Aorta (tissue), 5 donors: ENCODE measurements at regions not wholly inside any gene's neighbourhood (a gene's known extent, or its start where the extent isn't known, plus 50 kb on each side); places are given as distances from the start of the nearest gene placed in this dataset.

Source experiments
- ATAC-seq: fragments of 200-7000 bp; cut with Tn5 transposase; one replicate; pipeline ENCODE4 v1.9.1; 2022; ENCODE audit warnings: moderate library complexity; ENCODE audit not compliant: low FRiP score
- DNase-seq, 2 donors: peaks; one replicate each; pipeline ENCODE4 v3.0.0-alpha.2; 2020
- H3K27ac ChIP-seq, 2 donors: one replicate each; pipeline ENCODE4 v1.5.1; 2013; ENCODE audit warnings: low read length in 2 of 2, mild to moderate bottlenecking in 2 of 2, moderate library complexity in 2 of 2, control low read depth in 1 of 2, inconsistent platforms in 1 of 2, low read depth in 1 of 2
- H3K27me3 ChIP-seq, 2 donors: one replicate each; pipeline ENCODE4 v1.6.1; 2013; ENCODE audit warnings: control low read depth in 1 of 2, low read length in 1 of 2, mild to moderate bottlenecking in 1 of 2, moderate library complexity in 1 of 2; ENCODE audit not compliant: insufficient read depth in 2 of 2, control insufficient read depth in 1 of 2
- H3K36me3 ChIP-seq, 2 donors: one replicate each; pipeline ENCODE4 v1.6.1; 2013; ENCODE audit warnings: control low read depth in 1 of 2, low read length in 1 of 2, mild to moderate bottlenecking in 1 of 2; ENCODE audit not compliant: insufficient read depth in 2 of 2, control insufficient read depth in 1 of 2
- H3K4me1 ChIP-seq, 2 donors: one replicate each; pipeline ENCODE4 v1.6.1; 2013; ENCODE audit warnings: low read length in 2 of 2, control low read depth in 1 of 2, mild to moderate bottlenecking in 1 of 2, moderate library complexity in 1 of 2; ENCODE audit not compliant: insufficient read depth in 2 of 2, control insufficient read depth in 1 of 2
- H3K4me3 ChIP-seq, 2 donors: one replicate each; pipeline ENCODE4 v1.5.1; 2013; ENCODE audit warnings: low read length in 2 of 2, control low read depth in 1 of 2, mild to moderate bottlenecking in 1 of 2
- H3K9me3 ChIP-seq: one replicate; pipeline ENCODE4 v1.6.1; 2013; ENCODE audit warnings: mild to moderate bottlenecking, low read length; ENCODE audit not compliant: control insufficient read depth
- WGBS, 2 donors: extraction: QIAGEN DNeasy Blood & Tissue Kit; methylation state at CpG; one replicate each; pipeline ENCODE4 v1.1.7; 2013; 5-methylcytosine and 5-hydroxymethylcytosine counted together
- intact Hi-C, 2 donors: fragments of 100-400 bp; cut with DNase I; formaldehyde crosslinking; loops; one replicate each; pipeline versions ENCODE4 v1.14.2 to v1.15.0; 2022
- donor health status: healthy with polysubstance abuse.
- donor health status: Bipolar disorder and iron deficiency.
- donor health status: DM: no; HTN: no; CAD: no.
- donor health status: DM: no; HTN: no; CAD: no.
- donor health status: DM: yes; HTN: yes; CAD: no.

DNA sequence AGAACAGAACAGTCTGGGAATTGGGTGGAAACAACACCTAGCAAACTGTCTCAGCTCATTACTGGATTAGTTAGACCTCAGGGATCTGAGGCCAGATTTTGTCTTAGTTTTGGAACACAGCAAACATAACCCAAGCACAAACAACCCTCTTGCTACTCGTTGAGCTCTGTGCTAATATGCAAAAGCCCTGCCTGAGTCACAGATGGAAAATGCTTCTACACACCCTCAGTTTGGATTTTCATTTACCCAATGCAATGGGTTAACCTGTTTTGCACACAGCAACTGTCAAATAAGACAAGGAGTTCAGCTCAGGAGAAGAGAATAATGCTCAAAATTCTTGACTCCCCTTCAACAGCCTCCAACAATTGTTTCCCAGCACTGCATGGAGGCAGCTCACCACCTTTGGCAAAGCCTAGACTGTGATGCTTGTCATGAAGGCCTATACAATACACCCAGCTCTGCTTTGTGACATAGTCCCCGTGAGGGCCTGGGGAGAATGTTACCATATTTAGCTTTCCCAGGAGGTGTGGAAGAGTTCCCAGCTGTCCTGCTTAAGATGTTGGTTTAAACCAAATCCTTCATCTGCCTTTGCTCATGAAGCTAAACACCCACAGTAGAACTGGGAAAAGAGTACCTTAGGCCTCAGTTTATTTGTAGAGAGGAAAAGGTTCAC, 68.9 kb upstream of the MNS1 start:
- H3K27me3 ChIP-seq, result no peaks in the 10 kb centered on the region
- no peaks in the 10 kb centered on the region for H3K9me3 ChIP-seq
- H3K36me3 ChIP-seq, result no peaks in the 10 kb centered on the region
- 47 to 50% methylated on average over 2 of the region's 2 CpGs for WGBS, 2 donors
- DNase-seq, result no peak
- H3K27ac ChIP-seq, result no peak overlapping the region
- no peak for ATAC-seq
- H3K4me3 ChIP-seq, result no peak overlapping the region
- peaks cover 0 to 1% of the 10 kb centered on the region in 2 donors for H3K4me1 ChIP-seq
- intact Hi-C loops, result no loop called here

DNA sequence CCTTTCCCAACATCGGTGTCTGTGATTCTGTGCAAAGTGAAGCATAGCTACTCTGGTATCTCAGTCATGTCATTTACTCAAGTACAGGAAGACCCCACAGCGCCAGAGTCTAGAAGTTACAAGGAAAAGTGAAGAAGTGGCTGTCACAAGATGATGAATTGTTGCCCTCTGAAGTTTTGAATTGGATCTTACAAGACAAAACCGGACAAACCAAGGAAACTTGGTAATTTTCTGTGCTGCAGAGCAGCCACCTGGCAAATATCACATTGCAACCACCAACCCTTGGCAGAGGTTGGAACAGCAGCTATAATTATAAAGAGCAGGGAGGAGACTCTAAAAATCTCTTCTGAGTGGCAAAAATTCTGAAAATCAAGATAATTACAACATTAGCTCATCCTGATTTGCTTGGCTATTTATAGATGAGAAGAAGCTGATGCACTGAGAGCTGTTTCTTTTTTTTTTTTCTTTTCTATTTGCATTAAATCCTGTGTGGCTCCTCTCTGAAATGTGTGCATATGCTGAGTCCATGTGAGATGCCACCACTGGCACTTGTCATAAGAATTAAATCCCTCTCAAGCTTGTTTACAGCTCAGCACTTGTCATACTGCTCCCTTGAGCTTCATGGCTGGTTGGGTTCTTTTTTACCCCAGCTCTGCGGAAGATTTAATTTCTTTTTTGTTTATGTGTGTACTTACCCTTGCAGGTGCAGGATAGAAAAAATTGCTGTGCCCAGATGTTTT, 68.0 kb upstream of the MNS1 start:
- Histone ChIP-seq H3K4me1 (peaks cover 0 to 1% of the 10 kb centered on the region in 2 donors), H3K36me3 (no peaks in the 10 kb centered on the region), H3K27me3 (no peaks in the 10 kb centered on the region), H3K9me3 (no peaks in the 10 kb centered on the region), H3K27ac (no peak overlapping the region), H3K4me3 (no peak overlapping the region)
- DNase-seq (no peak), ATAC-seq (no peak)
- 58 to 76% methylated on average over 4 of the region's 4 CpGs for WGBS, 2 donors
- intact Hi-C loops, result no loop called here

DNA sequence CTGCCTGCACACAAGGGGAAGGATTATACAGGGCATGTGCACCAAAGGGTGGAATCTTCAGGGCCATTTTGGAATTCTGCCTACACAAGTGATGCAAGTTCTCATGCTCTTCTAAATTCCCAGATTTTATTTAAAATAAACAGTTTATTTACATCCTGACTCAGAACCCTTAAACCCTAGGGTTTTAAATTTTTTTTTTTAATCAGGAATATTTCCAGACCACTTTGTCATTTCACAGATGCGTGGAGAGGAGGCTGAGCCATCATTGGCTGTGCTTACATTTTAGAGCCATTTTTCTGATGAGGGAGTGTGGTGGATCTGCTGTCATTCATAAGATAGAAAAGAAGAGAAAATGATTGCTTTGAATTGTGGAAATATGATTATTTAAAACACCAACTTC, 65.2 kb upstream of the MNS1 start:
- no peak overlapping the region for H3K4me3 ChIP-seq
- H3K9me3 ChIP-seq, result no peaks in the 10 kb centered on the region
- peaks cover 0 to 1% of the 10 kb centered on the region in 2 donors for H3K4me1 ChIP-seq
- intact Hi-C loops, result no loop called here
- 96 to 98% methylated on average over 1 of the region's 1 CpG for WGBS, 2 donors
- DNase-seq (no peak), ATAC-seq (no peak)
- H3K27ac ChIP-seq, result no peak overlapping the region
- H3K36me3 ChIP-seq, result no peaks in the 10 kb centered on the region
- H3K27me3 ChIP-seq, result no peaks in the 10 kb centered on the region

DNA sequence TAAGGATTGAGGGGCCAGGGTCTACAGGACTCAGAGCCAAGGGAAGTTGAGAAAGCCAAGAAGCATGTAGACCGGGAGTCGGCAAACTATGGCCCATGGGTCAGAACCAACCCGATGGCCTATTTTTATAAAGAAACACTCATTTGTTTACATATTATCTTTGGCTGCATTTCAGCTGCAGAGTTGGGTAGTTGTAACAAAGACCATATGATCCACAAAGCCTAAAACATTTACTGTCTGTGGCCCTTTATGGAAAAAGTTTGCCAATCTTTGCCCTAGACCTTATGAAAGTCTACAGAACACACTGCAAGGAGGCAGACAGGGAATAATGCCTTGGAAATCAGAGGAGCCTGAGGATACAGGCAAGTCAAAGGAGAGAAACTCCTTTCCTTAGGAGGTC, 63.2 kb upstream of the MNS1 start:
- Histone ChIP-seq H3K27ac (no peak overlapping the region), H3K4me1 (peaks cover 0 to under 1% of the 10 kb centered on the region in 2 donors), H3K9me3 (no peaks in the 10 kb centered on the region), H3K27me3 (no peaks in the 10 kb centered on the region), H3K4me3 (no peak overlapping the region), H3K36me3 (no peaks in the 10 kb centered on the region)
- ATAC-seq (no peak), DNase-seq (no peak)
- WGBS, 2 donors, result 11 to 14% methylated on average over 3 of the region's 3 CpGs
- intact Hi-C loops, result no loop called here

DNA sequence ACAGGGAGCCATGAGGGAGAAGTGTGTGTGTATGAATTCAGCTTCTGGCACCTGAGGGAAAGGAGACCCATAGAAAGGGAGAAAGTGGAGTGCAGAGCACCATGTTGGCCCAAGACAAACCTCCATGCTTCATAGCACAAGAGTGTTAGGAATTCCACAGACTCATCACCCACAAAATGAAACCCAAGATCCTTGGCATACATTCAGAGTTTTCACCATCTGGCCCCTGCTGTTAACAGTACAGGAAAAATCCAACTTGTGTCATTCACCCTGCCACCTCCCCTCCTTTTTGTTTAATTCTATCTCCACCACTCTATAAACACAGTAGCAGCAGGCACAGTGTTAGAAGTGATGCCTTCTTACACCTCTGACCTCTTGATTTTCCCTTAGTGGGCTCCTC, 60.0 kb upstream of the MNS1 start:
- ATAC-seq, result no peak

DNA sequence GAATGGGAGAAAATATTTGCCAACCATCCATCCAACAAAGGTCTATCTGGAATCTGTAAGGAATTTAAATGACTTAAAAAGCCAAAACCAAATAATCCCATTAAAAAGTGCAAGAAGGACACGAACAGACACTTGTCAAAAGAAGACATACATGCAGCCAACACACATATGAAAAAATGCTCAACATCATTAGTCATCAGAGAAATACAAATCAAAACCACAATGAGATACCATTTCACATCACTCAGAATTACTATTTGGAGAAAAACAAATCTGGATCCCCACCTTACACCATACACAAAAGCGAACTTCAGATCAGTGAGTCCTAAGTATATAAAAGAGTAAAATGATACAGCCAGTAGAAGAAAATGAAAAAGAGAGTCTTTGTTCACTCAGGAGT, 58.6 kb upstream of the MNS1 start:
- 44 to 45% methylated on average over 2 of the region's 2 CpGs for WGBS, 2 donors
- Histone ChIP-seq H3K9me3 (no peaks in the 10 kb centered on the region), H3K27ac (no peak overlapping the region), H3K4me3 (no peak overlapping the region), H3K27me3 (no peaks in the 10 kb centered on the region), H3K36me3 (no peaks in the 10 kb centered on the region), H3K4me1 (no peaks in the 10 kb centered on the region)
- intact Hi-C loops, result no loop called here
- ATAC-seq (no peak), DNase-seq (no peak)

More for the DNA sequence above, 60.0 kb upstream of the MNS1 start:
- no peak overlapping the region for H3K4me3 ChIP-seq
- no peaks in the 10 kb centered on the region for H3K4me1 ChIP-seq
- no peak overlapping the region for H3K27ac ChIP-seq
- DNase-seq, result no peak
- H3K27me3 ChIP-seq, result no peaks in the 10 kb centered on the region
- no peaks in the 10 kb centered on the region for H3K36me3 ChIP-seq
- H3K9me3 ChIP-seq, result no peaks in the 10 kb centered on the region
- intact Hi-C loops, result no loop called here

DNA sequence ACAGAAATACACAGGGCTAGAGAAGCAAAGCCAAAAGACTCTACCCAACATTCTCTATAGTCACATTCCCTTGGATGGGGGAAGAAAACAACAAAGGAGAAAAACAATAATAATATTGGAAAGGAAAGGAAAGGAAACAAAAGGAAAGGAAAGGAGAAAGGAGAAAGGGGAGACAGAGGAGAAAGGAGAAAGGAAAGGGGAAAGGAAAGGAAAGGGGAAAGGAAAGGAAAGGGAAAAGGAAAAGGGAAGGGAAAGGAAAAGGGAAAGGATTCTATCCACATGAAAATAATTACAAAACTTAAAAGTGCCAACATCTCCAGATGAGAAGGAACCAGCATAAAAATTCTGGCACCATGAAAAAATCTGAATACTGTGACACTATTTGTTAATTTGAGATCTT, 54.1 kb upstream of the MNS1 start:
- ATAC-seq (no peak), DNase-seq (no peak)
- Histone ChIP-seq H3K4me3 (no peak overlapping the region), H3K27me3 (no peaks in the 10 kb centered on the region), H3K36me3 (no peaks in the 10 kb centered on the region), H3K27ac (no peak overlapping the region), H3K9me3 (no peaks in the 10 kb centered on the region), H3K4me1 (no peaks in the 10 kb centered on the region)
- intact Hi-C loops, result no loop called here
